Spleen (tissue), 11 donors: ENCODE measurements at regions not wholly inside any gene's neighbourhood (a gene's known extent, or its start where the extent isn't known, plus 50 kb on each side); places are given as distances from the start of the nearest gene placed in this dataset.

Experiments used
- DNase-seq: peaks from one replicate; pipeline ENCODE4 v3.0.0-alpha.2; 2020
- H3K27ac ChIP-seq, 8 donors: fragments of 200-600 bp; sonication (generic) in 7 of 8; 1 replicate in 4 of 8; 2 replicates in 4 of 8; pipeline versions ENCODE4 v1.5.0 to v1.8.0; 2016 to 2021; ENCODE audit warnings: inconsistent platforms in 4 of 8, mild to moderate bottlenecking in 4 of 8, moderate library complexity in 1 of 8
- H3K27me3 ChIP-seq, 7 donors: fragments of 200-600 bp; sonication (generic) in 6 of 7; replicated peaks in 1 of 7; 1 replicate in 4 of 7; 2 replicates in 3 of 7; pipeline versions ENCODE4 v1.5.0 to v1.8.0; 2016 to 2021; ENCODE audit warnings: inconsistent platforms in 3 of 7, mild to moderate bottlenecking in 1 of 7
- H3K36me3 ChIP-seq, 6 donors: fragments of 200-600 bp; sonication (generic) in 5 of 6; 1 replicate in 4 of 6; 2 replicates in 2 of 6; pipeline versions ENCODE4 v1.5.0 to v1.8.0; 2016 to 2021; ENCODE audit warnings: inconsistent platforms in 2 of 6
- H3K4me1 ChIP-seq, 6 donors: fragments of 200-600 bp; sonication (generic) in 5 of 6; 1 replicate in 3 of 6; 2 replicates in 3 of 6; pipeline versions ENCODE4 v1.5.0 to v1.8.0; 2016 to 2021; ENCODE audit warnings: inconsistent platforms in 3 of 6
- H3K4me3 ChIP-seq, 8 donors: fragments of 200-600 bp; sonication (generic) in 7 of 8; 1 replicate in 4 of 8; 2 replicates in 4 of 8; pipeline versions ENCODE4 v1.5.0 to v1.8.0; 2016 to 2021; ENCODE audit warnings: inconsistent platforms in 4 of 8, mild to moderate bottlenecking in 4 of 8, moderate library complexity in 2 of 8
- H3K9me3 ChIP-seq, 8 donors: fragments of 200-600 bp; sonication (generic) in 7 of 8; 1 replicate in 4 of 8; 2 replicates in 4 of 8; pipeline versions ENCODE4 v1.5.0 to v1.8.0; 2016 to 2021; ENCODE audit warnings: inconsistent platforms in 4 of 8
- CTCF ChIP-seq, 11 experiments: fragments of 200-600 bp in 7 of 11; fragments of 450-650 bp in 4 of 11; sonication (generic) in 4 of 11; IDR thresholded peaks in 8 of 11; conservative IDR thresholded peaks in 3 of 11; 1 replicate in 7 of 11; 2 replicates in 4 of 11; pipeline versions ENCODE4 v1.4.0 to v1.8.0; 2016 to 2021; ENCODE audit warnings: antibody characterized with exemption in 11 of 11, inconsistent platforms in 4 of 11, mild to moderate bottlenecking in 1 of 11
- POLR2A ChIP-seq, 3 donors: fragments of 450-650 bp; IDR thresholded peaks; one replicate each; pipeline ENCODE4 v1.5.1; 2017; ENCODE audit warnings: antibody characterized with exemption in 3 of 3, mild to moderate bottlenecking in 1 of 3
- POLR2AphosphoS5 ChIP-seq, 3 donors: sonication (generic); formaldehyde crosslinking; IDR thresholded peaks; one replicate each; pipeline ENCODE4 v1.5.1; 2017; ENCODE audit warnings: antibody characterized with exemption in 3 of 3
- WGBS, 5 donors: extraction: QIAGEN DNeasy Blood & Tissue Kit in 3 of 5; methylation state at CpG; one replicate each; pipeline versions ENCODE4 v1.1.5 to v1.1.7; 2013 to 2018; 5-methylcytosine and 5-hydroxymethylcytosine counted together
- intact Hi-C: fragments of 100-400 bp; cut with DNase I; formaldehyde crosslinking; loops from one replicate; pipeline ENCODE4 v1.15.0; 2023; ENCODE audit warnings: low total_unique reads
- donor health status: healthy with polysubstance abuse.
- donor health status: DM: no; HTN: no; CAD: no; lungs with moderate emphysema.
- donor health status: DM: no; HTN: no; CAD: no.
- donor health status: Bipolar disorder and iron deficiency.
- donor health status: healthy.
- donor health status: DM: no; HTN: no; CAD: no.
- donor health status: DM: yes; HTN: yes; CAD: no.

GRCh38 chr16:54636221-54636793, 294.4 kb upstream of the IRX5 start:
- DNase-seq = no peak
- no peaks in the 10 kb centered on the region for H3K36me3 ChIP-seq
- no peak overlapping the region for H3K4me3 ChIP-seq
- no peaks in the 10 kb centered on the region for H3K9me3 ChIP-seq
- no peak overlapping the region for H3K27ac ChIP-seq
- intact Hi-C loops = no loop called here
- H3K4me1 ChIP-seq = no peaks in the 10 kb centered on the region
- TF ChIP-seq CTCF (IDR thresholded peaks at IDR 0.05 in 8 of 11, conservative IDR thresholded peaks at IDR 0.05 in 3 of 11) (no peak), POLR2AphosphoS5 (IDR thresholded peaks at IDR 0.05) (no peak), POLR2A (IDR thresholded peaks at IDR 0.05) (no peak)
- 51 to 68% (median 58%) methylated on average over 10 of the region's 10 CpGs for WGBS, 5 donors
- H3K27me3 ChIP-seq = peaks cover 0 to 9% (median 0%) of the 10 kb centered on the region in 7 donors

GRCh38 chr16:54633943-54634362, 296.7 kb upstream of the IRX5 start:
- Histone ChIP-seq H3K27ac (no peak overlapping the region), H3K9me3 (no peaks in the 10 kb centered on the region), H3K27me3 (peaks cover 0 to 9% (median 0%) of the 10 kb centered on the region in 7 donors), H3K4me1 (no peaks in the 10 kb centered on the region), H3K4me3 (no peak overlapping the region), H3K36me3 (no peaks in the 10 kb centered on the region)
- TF ChIP-seq POLR2AphosphoS5 (IDR thresholded peaks at IDR 0.05) (no peak), POLR2A (IDR thresholded peaks at IDR 0.05) (no peak), CTCF (IDR thresholded peaks at IDR 0.05 in 8 of 11, conservative IDR thresholded peaks at IDR 0.05 in 3 of 11) (no peak)
- 76 to 84% (median 81%) methylated on average over 6 of the region's 6 CpGs for WGBS, 5 donors
- DNase-seq = no peak
- intact Hi-C loops = no loop called here

- Histone ChIP-seq H3K9me3 (no peaks in the 10 kb centered on the region), H3K4me1 (no peaks in the 10 kb centered on the region), H3K36me3 (no peaks in the 10 kb centered on the region), H3K27me3 (peaks cover 0 to 9% (median 0%) of the 10 kb centered on the region in 7 donors), H3K4me3 (no peak overlapping the region), H3K27ac (no peak overlapping the region)
- intact Hi-C loops = no loop called here
- no peak for DNase-seq
- WGBS, 5 donors = 74 to 83% (median 75%) methylated on average over 13 of the region's 13 CpGs
- TF ChIP-seq CTCF (IDR thresholded peaks at IDR 0.05 in 8 of 11, conservative IDR thresholded peaks at IDR 0.05 in 3 of 11) (no peak), POLR2AphosphoS5 (IDR thresholded peaks at IDR 0.05) (no peak), POLR2A (IDR thresholded peaks at IDR 0.05) (no peak)
Observed at GRCh38 chr16:54632322-54633220, 298.1 kb upstream of the IRX5 start.

DNA sequence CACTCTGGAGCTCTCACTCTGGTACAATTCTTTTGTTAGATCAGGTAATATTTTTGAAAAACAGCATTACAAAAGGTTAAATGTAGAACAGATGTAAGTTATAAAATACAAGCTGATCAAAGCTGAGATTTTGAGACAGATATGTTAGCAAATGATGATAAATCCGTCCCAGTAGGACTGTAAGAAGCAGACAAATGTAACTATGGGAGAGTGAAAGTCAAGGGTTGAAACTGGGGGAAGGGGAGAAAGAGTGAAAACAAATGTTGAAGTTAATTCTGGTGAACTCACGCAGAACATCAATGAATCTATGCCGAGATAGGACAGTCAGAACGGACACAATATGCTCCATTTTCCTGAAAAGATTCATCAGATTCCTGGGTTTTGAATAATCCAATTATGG, 298.9 kb upstream of the IRX5 start:
- H3K9me3 ChIP-seq = no peaks in the 10 kb centered on the region
- 74 to 81% (median 77%) methylated on average over 4 of the region's 4 CpGs for WGBS, 5 donors
- H3K27me3 ChIP-seq = peaks cover 0 to 9% (median 0%) of the 10 kb centered on the region in 7 donors
- intact Hi-C loops = no loop called here
- DNase-seq = no peak
- no peaks in the 10 kb centered on the region for H3K4me1 ChIP-seq
- no peaks in the 10 kb centered on the region for H3K36me3 ChIP-seq
- H3K27ac ChIP-seq = no peak overlapping the region
- no peak for TF ChIP-seq POLR2A (IDR thresholded peaks at IDR 0.05)
- no peak for TF ChIP-seq POLR2AphosphoS5 (IDR thresholded peaks at IDR 0.05)
- no peak for TF ChIP-seq CTCF (IDR thresholded peaks at IDR 0.05 in 8 of 11, conservative IDR thresholded peaks at IDR 0.05 in 3 of 11)
- H3K4me3 ChIP-seq = no peak overlapping the region
